Stimulated activated CD8-positive, alpha-beta memory T cell treated with anti-CD3 and anti-CD28 coated beads, Interleukin-15, amount 100 ng/mL, for 48 hours (primary cell): ENCODE measurements at regions not wholly inside any gene's neighbourhood (a gene's known extent, or its start where the extent isn't known, plus 50 kb on each side); places are given as distances from the start of the nearest gene placed in this dataset.

Experiments
- DNase-seq, 2 donors: peaks; one replicate each; pipeline ENCODE4 v3.0.0-alpha.2; 2020; ENCODE audit warnings: low read depth in 2 of 2

DNA sequence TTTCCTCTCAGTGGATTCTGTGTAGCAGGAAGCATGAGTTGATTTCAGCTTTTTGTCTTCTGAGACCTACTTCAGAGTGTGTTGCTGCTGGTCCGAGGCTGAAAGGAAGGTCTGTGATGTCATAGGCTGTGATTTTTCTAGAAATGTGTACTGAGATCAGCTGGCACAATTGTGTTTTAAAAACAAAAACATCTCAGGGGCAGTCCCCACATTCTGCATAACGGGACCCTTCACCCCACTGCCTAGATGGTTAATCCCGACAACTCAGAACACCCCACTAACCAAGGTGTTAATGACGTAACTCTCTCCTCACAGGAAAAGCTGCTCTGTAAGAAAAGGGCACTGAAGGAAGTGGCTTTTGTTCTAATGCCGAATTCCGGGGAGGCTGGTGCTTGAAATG lies 59.8 kb upstream of the PPP2R5A start:
- DNase-seq, result no peak

- DNase-seq, result no peak
Observed at GRCh38 chr1:212225871-212226302, 59.3 kb upstream of the PPP2R5A start.

GRCh38 chr1:212226467-212226866 lies 58.7 kb upstream of the PPP2R5A start:
- no peak for DNase-seq

DNA sequence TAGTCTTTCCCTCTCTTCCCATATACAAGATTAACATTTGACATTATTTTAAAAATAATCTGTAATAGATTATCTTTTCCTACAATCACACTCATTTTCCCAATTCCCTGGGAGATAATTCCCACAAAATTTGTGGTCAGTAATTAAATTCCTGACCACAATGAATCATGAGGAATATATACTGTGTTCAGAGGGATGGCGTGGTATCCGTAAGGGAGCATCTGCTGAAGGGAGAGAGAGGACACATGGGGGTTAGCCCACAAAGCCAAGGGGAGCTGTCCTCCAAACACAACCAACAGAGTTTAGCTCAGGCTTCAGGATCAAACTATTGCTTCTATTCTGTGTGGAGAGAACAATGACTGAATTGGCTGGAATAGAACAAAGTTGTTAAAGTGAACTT lies 57.1 kb upstream of the PPP2R5A start:
- DNase-seq, result no peak

DNA sequence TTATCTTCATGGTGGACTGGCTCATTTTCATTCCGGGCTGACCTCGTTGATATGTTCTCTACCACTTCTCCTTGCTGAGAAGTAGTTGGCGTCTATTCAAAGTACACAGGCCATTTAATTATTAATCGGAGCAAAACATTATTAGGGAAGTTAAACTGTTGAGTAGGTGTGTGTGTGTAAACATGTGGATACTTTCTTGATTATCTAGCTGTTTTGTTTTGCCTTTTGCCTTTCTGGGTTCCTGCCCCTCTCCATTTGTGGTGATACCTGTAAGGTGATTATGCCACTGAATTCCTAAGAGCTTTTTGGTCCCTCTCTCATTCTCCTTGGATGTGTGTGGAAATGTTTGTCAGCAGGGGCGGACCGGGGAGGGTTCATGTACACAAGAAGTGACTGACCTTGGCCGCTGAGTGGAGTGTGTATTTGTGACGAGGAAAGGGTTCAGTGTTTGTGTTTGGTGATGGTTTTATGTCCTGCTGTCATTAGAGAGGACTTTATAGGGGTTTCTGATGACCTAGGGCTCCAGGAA lies 56.6 kb upstream of the PPP2R5A start:
- DNase-seq, result no peak

DNA sequence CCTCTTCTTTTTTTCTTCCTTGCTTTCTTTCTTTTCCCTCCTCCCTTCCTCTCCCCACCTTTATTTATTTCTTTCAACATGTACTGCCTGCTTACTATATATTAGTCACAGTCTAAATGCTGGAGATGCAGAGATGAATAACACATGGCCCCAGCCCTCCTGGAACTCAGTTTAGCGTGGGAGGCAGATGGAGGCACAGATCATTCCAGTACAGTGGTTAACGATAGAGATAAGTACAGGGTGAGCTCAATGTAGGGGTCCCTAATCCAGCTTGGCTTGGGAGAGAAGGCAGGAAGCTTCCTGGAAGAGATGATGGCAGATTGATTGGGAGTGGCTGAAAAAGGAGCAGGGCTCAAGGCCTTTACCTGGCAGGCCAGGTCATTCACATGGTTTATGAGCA lies 55.6 kb upstream of the PPP2R5A start:
- DNase-seq, result no peak

- DNase-seq, result no peak
Observed at GRCh38 chr1:212230329-212230728, 54.9 kb upstream of the PPP2R5A start.

DNA sequence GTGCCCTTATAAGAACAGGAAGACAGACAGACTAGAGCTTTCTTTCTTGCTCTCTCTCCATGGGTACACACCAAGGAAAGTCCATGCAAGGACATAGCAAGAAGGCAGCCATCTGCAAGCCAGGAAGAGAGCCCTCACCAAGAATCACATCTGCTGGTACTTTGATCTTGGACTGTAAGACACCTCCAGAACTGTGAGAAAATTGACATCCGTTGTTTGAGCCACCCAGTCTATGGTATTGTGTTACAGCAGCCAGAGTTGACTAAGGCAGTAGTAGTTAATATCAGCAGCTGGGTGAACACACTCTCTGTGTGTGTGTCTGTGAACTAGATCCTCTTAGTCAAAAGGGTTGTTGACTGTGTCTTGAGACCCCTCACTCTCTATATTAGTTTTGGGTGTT lies 53.8 kb upstream of the PPP2R5A start:
- no peak for DNase-seq

DNA sequence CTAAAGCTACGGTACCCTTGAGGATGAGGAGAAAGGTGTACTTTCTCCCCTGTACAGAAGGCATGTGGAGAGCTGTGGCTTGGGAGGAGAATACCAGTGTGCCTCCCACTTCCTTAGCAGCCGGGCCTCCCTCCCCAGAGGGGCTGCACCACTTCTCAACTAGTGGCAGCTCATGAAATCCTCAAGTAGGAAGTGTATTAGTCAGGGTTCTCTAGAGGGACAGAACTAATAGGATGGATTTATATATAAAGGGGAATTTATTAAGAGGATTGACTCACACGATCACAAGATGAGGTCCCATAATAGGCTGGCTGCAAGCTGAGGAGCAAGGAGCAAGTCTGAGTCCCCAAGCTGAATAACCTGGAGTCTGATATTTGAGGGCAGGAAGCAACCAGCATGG lies 53.1 kb upstream of the PPP2R5A start:
- no peak for DNase-seq

DNA sequence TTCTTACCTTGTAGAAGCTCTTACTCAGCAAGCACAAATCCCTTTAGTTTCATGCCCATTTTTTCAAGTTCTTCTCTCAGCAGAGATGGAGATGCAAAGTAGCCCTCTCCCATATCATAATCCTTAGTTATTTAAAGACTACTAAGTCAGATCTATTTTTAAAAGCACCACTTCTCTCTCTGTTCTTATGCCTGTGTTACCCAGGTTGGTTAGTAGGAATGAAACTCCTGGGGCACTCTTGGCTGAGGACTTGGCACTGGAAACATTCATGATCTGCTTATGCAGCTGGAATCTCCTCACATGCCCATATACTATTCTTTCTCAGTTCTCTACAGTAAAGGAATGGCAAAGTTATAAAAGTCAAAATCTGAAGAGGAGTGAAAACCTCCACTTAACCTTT lies 51.9 kb upstream of the PPP2R5A start:
- DNase-seq, result no peak

DNA sequence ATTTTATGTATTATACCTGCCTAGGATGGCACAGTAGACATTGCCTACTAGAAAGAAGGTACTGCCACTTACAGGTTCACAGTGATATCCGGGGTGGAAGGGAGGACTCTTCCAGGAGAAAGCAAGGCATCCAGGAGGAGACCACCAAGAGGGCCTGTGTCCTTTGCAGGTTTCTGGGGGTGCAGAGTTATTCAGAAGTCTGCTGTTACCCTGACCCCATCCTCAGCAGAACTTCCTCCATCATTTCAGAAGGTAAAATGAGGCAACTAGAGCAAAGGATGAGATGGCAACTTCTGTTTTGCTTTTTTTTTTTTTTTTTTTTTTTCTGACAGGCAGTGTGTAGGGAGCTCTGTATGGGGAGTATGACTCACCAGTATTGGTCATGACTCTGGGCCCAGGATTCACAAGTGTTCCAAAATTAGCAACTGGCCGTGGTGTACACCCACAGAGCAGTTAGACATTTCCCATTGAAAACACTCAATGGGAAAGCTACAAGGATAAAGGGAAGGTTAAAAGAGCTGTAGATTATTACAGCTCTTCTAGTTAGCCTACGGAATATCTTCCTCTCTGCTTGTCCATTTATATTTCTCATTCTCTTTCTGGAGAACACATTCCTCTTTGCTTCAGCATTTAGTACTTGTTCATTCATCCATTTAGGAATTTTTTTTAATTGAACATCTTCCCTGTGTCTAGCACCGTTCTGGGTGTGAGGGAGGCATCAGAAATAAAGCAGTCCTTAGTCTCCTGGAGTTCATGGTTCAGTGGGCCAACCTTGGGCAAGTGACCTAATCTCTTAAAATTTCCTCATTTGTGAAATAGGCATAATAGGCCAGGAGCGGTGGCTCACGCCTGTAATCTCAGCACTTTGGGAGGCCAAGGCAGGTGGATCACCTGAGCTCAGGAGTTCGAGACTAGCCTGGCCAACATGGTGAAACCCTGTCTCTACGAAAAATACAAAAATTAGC lies 50.5 kb upstream of the PPP2R5A start:
- DNase-seq, result peak; percentile 13 to 18
